Gastrocnemius medialis (tissue), 4 donors: ENCODE measurements at regions not wholly inside any gene's neighbourhood (a gene's known extent, or its start where the extent isn't known, plus 50 kb on each side); places are given as distances from the start of the nearest gene placed in this dataset.

Experiments used
- POLR2A ChIP-seq, 2 donors: fragments of 450-650 bp; IDR thresholded peaks; one replicate each; pipeline ENCODE4 v1.6.1; 2017; ENCODE audit warnings: antibody characterized with exemption in 2 of 2, mild to moderate bottlenecking in 2 of 2, moderate library complexity in 2 of 2
- TF ChIP-seq, protein P1 (sequence below), 5 experiments: fragments of 450-650 bp in 3 of 5; fragments of 200-600 bp in 2 of 5; sonication (generic) in 2 of 5; IDR thresholded peaks in 4 of 5; conservative IDR thresholded peaks in 1 of 5; 1 replicate in 4 of 5; 2 replicates in 1 of 5; pipeline ENCODE4 v1.5.1; 2016 to 2019; ENCODE audit warnings: antibody characterized with exemption in 5 of 5, mild to moderate bottlenecking in 3 of 5, moderate library complexity in 3 of 5

DNA sequence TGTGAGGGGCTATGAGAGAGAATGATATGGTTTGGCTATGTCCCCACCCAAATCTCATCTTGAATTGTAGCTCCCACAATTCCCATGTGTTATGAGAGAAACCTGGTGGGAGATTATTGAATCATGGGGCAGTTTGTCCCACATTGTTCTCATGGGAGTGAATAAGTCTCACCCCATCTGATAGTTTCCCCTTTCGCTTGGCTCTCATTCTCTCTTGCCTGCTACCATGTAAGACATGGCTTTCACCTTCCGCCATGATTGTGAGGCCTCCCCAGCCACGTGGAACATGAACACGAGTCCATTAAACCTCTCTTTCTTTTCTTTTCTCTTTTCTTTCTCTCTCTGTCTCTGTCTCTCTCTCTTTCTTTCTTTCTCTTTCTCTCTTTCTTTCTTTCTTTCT, 743.4 kb upstream of the CTNND2 start:
- TF ChIP-seq, protein P1, sequence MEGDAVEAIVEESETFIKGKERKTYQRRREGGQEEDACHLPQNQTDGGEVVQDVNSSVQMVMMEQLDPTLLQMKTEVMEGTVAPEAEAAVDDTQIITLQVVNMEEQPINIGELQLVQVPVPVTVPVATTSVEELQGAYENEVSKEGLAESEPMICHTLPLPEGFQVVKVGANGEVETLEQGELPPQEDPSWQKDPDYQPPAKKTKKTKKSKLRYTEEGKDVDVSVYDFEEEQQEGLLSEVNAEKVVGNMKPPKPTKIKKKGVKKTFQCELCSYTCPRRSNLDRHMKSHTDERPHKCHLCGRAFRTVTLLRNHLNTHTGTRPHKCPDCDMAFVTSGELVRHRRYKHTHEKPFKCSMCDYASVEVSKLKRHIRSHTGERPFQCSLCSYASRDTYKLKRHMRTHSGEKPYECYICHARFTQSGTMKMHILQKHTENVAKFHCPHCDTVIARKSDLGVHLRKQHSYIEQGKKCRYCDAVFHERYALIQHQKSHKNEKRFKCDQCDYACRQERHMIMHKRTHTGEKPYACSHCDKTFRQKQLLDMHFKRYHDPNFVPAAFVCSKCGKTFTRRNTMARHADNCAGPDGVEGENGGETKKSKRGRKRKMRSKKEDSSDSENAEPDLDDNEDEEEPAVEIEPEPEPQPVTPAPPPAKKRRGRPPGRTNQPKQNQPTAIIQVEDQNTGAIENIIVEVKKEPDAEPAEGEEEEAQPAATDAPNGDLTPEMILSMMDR (IDR thresholded peaks at IDR 0.05 in 4 of 5, conservative IDR thresholded peaks at IDR 0.05 in 1 of 5) = no peak
- no peak for TF ChIP-seq POLR2A (IDR thresholded peaks at IDR 0.05)
